Neural cell (in vitro differentiated cells): ENCODE measurements at regions not wholly inside any gene's neighbourhood (a gene's known extent, or its start where the extent isn't known, plus 50 kb on each side); places are given as distances from the start of the nearest gene placed in this dataset.

Experiments
- H2AFZ ChIP-seq: fragments of 200-600, 300-800 bp; sonication (generic), shearing (Covaris generic); 2 replicates; pipeline ENCODE4 v1.6.0; 2014; ENCODE audit warnings: low read depth, mild to moderate bottlenecking, antibody characterized with exemption, low read length, moderate library complexity
- H3F3A ChIP-seq: fragments of 200-600 bp; shearing (Covaris generic); 2 replicates; pipeline ENCODE4 v1.6.1; 2016; ENCODE audit warnings: mild to moderate bottlenecking, moderate library complexity, mixed read lengths, antibody characterized with exemption, low read length; ENCODE audit not compliant: insufficient read depth, poor library complexity, severe bottlenecking
- H3K27ac ChIP-seq: fragments of 200-600, 300-800 bp; sonication (generic), shearing (Covaris generic); 2 replicates; pipeline ENCODE4 v1.5.1; 2014; ENCODE audit warnings: mild to moderate bottlenecking, low read length, moderate library complexity
- H3K27me3 ChIP-seq: fragments of 300-800, 200-600 bp; sonication (generic), shearing (Covaris generic); 2 replicates; pipeline ENCODE4 v1.6.0; 2014; ENCODE audit warnings: mild to moderate bottlenecking, low read depth, low read length, moderate library complexity; ENCODE audit not compliant: insufficient read depth
- H3K36me3 ChIP-seq: fragments of 300-800, 200-600 bp; sonication (generic), shearing (Covaris generic); 2 replicates; pipeline ENCODE4 v1.5.1; 2014; ENCODE audit warnings: mild to moderate bottlenecking, antibody characterized with exemption, low read length, moderate library complexity; ENCODE audit not compliant: insufficient read depth
- H3K4me2 ChIP-seq: fragments of 300-800, 200-600 bp; sonication (generic), shearing (Covaris generic); 2 replicates; pipeline ENCODE4 v1.6.0; 2014; ENCODE audit warnings: mild to moderate bottlenecking, low read length
- H3K4me3 ChIP-seq: fragments of 300-800, 200-600 bp; sonication (generic), shearing (Covaris generic); 2 replicates; pipeline ENCODE4 v1.5.1; 2014; ENCODE audit warnings: mild to moderate bottlenecking, low read length, moderate library complexity
- H3K79me2 ChIP-seq: fragments of 200-600 bp; shearing (Covaris generic); replicated peaks from 2 replicates; pipeline ENCODE4 v1.6.0; 2014; ENCODE audit warnings: mild to moderate bottlenecking, low read length, moderate library complexity; ENCODE audit not compliant: insufficient read depth
- H3K9ac ChIP-seq: fragments of 300-800, 200-600 bp; sonication (generic), shearing (Covaris generic); 2 replicates; pipeline ENCODE4 v1.6.1; 2016; ENCODE audit warnings: mild to moderate bottlenecking, low read length, mixed read lengths
- H3K9me2 ChIP-seq: fragments of 200-600 bp; shearing (Covaris generic); 2 replicates; pipeline ENCODE4 v1.6.1; 2016; ENCODE audit warnings: mild to moderate bottlenecking, low read length, mixed read lengths; ENCODE audit not compliant: insufficient read depth
- H3K9me3 ChIP-seq: fragments of 200-600, 300-800 bp; sonication (generic), shearing (Covaris generic); 2 replicates; pipeline ENCODE4 v1.6.1; 2016; ENCODE audit warnings: mild to moderate bottlenecking, mixed run types, low read length, moderate library complexity, mixed read lengths
- H4K20me1 ChIP-seq: fragments of 200-600 bp; shearing (Covaris generic); 2 replicates; pipeline ENCODE4 v1.6.1; 2016; ENCODE audit warnings: mild to moderate bottlenecking, mixed run types; ENCODE audit not compliant: insufficient read depth
- EP300 ChIP-seq: fragments of 450-650 bp; conservative IDR thresholded peaks from 2 replicates; pipeline ENCODE4 v1.6.1; 2014; ENCODE audit warnings: antibody characterized with exemption, mild to moderate bottlenecking, moderate library complexity; ENCODE audit not compliant: poor library complexity, severe bottlenecking
- EZH2 ChIP-seq: fragments of 200-600, 300-800 bp; shearing (Covaris generic), sonication (generic); IDR thresholded peaks from 2 replicates; pipeline ENCODE4 v1.6.1; 2014; ENCODE audit warnings: antibody characterized with exemption, low read length, borderline replicate concordance, mild to moderate bottlenecking; ENCODE audit not compliant: insufficient read depth, poor library complexity, severe bottlenecking
- MXI1 ChIP-seq: fragments of 450-650 bp; conservative IDR thresholded peaks from 2 replicates; pipeline ENCODE4 v1.6.1; 2014; ENCODE audit warnings: antibody characterized with exemption, mild to moderate bottlenecking; ENCODE audit not compliant: poor library complexity, severe bottlenecking
- POLR2AphosphoS5 ChIP-seq: IDR thresholded peaks from 2 replicates; pipeline ENCODE4 v1.6.1; 2012
- RAD21 ChIP-seq: fragments of 450-650 bp; conservative IDR thresholded peaks from 2 replicates; pipeline ENCODE4 v1.6.1; 2014; ENCODE audit warnings: antibody characterized with exemption, mild to moderate bottlenecking, moderate library complexity
- SMC3 ChIP-seq: fragments of 450-650 bp; conservative IDR thresholded peaks from 2 replicates; pipeline ENCODE4 v1.6.1; 2014; ENCODE audit warnings: antibody characterized with exemption, mild to moderate bottlenecking, moderate library complexity; ENCODE audit not compliant: poor library complexity
- TAF1 ChIP-seq: IDR thresholded peaks from 2 replicates; pipeline ENCODE4 v1.6.1; 2012; ENCODE audit warnings: low read depth
- TF ChIP-seq, protein P1 (sequence below): fragments of 450-650 bp; IDR thresholded peaks from 2 replicates; pipeline ENCODE4 v1.5.1; 2014; ENCODE audit warnings: antibody characterized with exemption, mild to moderate bottlenecking, moderate library complexity; ENCODE audit not compliant: poor library complexity, severe bottlenecking
- TF ChIP-seq, protein P2 (sequence below): IDR thresholded peaks from 2 replicates; pipeline ENCODE4 v1.6.1; 2012; ENCODE audit warnings: borderline replicate concordance

DNA sequence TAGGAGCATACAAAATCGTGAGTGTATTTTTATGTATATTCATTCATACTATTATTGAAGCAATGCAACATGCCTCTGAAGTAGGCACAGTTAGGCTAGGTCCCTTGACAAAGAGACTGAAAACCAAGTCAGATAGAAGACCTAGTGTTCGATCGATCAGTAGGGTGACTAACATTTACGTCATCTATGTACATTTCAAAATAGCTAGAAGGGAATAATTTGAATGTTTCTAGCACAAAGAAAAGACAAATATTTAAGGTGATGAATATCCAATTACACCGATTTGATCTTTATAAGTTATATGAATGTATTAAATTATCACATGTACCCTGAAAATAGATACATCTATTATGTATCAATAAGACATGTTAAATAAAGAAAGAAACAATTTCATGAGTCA, 610.1 kb downstream of the TOX3 start:
- Histone ChIP-seq H3K4me3 (no peak overlapping the region), H2AFZ (no peak overlapping the region), H3K9me2 (no peaks in the 10 kb centered on the region), H3K36me3 (no peaks in the 10 kb centered on the region), H3K9ac (no peak overlapping the region), H3F3A (no peaks in the 10 kb centered on the region), H3K27ac (no peak overlapping the region), H4K20me1 (no peaks in the 10 kb centered on the region), H3K9me3 (no peaks in the 10 kb centered on the region), H3K4me2 (no peak overlapping the region), H3K79me2 (no peaks in the 10 kb centered on the region), H3K27me3 (no peaks in the 10 kb centered on the region)
- TF ChIP-seq MXI1 (no peak), EP300 (no peak), SMC3 (no peak), RAD21 (no peak), TAF1 (no peak)
- TF ChIP-seq, protein P1, sequence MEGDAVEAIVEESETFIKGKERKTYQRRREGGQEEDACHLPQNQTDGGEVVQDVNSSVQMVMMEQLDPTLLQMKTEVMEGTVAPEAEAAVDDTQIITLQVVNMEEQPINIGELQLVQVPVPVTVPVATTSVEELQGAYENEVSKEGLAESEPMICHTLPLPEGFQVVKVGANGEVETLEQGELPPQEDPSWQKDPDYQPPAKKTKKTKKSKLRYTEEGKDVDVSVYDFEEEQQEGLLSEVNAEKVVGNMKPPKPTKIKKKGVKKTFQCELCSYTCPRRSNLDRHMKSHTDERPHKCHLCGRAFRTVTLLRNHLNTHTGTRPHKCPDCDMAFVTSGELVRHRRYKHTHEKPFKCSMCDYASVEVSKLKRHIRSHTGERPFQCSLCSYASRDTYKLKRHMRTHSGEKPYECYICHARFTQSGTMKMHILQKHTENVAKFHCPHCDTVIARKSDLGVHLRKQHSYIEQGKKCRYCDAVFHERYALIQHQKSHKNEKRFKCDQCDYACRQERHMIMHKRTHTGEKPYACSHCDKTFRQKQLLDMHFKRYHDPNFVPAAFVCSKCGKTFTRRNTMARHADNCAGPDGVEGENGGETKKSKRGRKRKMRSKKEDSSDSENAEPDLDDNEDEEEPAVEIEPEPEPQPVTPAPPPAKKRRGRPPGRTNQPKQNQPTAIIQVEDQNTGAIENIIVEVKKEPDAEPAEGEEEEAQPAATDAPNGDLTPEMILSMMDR, result no peak

DNA sequence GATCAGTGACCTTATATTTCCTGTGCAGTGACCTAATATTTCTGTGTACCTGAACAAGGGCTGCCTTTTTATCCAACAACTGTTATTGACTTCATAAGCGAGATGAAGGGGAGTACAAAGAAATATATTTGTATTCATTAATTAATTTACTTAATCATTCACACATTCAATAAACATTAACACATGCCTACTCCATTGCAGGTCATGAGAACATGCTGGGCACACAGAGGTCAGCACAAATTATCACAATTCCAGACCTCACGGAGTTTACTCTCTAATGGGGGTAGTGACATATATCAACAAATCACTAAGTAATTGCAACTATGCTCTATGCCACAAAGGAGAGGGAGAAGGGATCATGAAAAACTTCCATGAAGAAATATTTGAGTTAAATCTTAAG, 614.6 kb downstream of the TOX3 start:
- no peak overlapping the region for H3K4me2 ChIP-seq
- TF ChIP-seq EZH2 (no peak), SMC3 (no peak), POLR2AphosphoS5 (no peak), MXI1 (no peak), EP300 (no peak), TAF1 (no peak), RAD21 (no peak)
- TF ChIP-seq, protein P1, result no peak
- TF ChIP-seq, protein P2, sequence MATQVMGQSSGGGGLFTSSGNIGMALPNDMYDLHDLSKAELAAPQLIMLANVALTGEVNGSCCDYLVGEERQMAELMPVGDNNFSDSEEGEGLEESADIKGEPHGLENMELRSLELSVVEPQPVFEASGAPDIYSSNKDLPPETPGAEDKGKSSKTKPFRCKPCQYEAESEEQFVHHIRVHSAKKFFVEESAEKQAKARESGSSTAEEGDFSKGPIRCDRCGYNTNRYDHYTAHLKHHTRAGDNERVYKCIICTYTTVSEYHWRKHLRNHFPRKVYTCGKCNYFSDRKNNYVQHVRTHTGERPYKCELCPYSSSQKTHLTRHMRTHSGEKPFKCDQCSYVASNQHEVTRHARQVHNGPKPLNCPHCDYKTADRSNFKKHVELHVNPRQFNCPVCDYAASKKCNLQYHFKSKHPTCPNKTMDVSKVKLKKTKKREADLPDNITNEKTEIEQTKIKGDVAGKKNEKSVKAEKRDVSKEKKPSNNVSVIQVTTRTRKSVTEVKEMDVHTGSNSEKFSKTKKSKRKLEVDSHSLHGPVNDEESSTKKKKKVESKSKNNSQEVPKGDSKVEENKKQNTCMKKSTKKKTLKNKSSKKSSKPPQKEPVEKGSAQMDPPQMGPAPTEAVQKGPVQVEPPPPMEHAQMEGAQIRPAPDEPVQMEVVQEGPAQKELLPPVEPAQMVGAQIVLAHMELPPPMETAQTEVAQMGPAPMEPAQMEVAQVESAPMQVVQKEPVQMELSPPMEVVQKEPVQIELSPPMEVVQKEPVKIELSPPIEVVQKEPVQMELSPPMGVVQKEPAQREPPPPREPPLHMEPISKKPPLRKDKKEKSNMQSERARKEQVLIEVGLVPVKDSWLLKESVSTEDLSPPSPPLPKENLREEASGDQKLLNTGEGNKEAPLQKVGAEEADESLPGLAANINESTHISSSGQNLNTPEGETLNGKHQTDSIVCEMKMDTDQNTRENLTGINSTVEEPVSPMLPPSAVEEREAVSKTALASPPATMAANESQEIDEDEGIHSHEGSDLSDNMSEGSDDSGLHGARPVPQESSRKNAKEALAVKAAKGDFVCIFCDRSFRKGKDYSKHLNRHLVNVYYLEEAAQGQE, result no peak
- no peaks in the 10 kb centered on the region for H3K9me2 ChIP-seq
- H2AFZ ChIP-seq, result no peak overlapping the region
- no peak overlapping the region for H3K27ac ChIP-seq
- H4K20me1 ChIP-seq, result no peaks in the 10 kb centered on the region
- no peaks in the 10 kb centered on the region for H3K79me2 ChIP-seq
- no peaks in the 10 kb centered on the region for H3F3A ChIP-seq
- no peaks in the 10 kb centered on the region for H3K9me3 ChIP-seq
- no peak overlapping the region for H3K9ac ChIP-seq
- no peaks in the 10 kb centered on the region for H3K36me3 ChIP-seq
- H3K27me3 ChIP-seq, result no peaks in the 10 kb centered on the region
- no peak overlapping the region for H3K4me3 ChIP-seq
